Stimulated activated naive CD8-positive, alpha-beta T cell treated with anti-CD3 and anti-CD28 coated beads, Interleukin-15, amount 100 ng/mL, for 72 hours (primary cell): ENCODE measurements at regions not wholly inside any gene's neighbourhood (a gene's known extent, or its start where the extent isn't known, plus 50 kb on each side); places are given as distances from the start of the nearest gene placed in this dataset.

ENCODE experiments used
- ATAC-seq: fragments of 150-1000 bp; cut with Tn5 transposase; 2 replicates; pipeline ENCODE4 v1.10.0; 2021; ENCODE audit warnings: mild to moderate bottlenecking, moderate library complexity
- DNase-seq, 2 donors: peaks; one replicate each; pipeline ENCODE4 v3.0.0; 2021 to 2022
- H3K27ac Mint-ChIP-seq, 2 donors: one replicate each; pipeline ENCODE4 v1.8.0; 2022; ENCODE audit warnings: mild to moderate bottlenecking in 2 of 2, mixed read lengths in 2 of 2, moderate library complexity in 2 of 2
- H3K27me3 Mint-ChIP-seq: one replicate; pipeline ENCODE4 v1.8.0; 2022; ENCODE audit warnings: mixed read lengths
- H3K4me1 Mint-ChIP-seq: one replicate; pipeline ENCODE4 v1.8.0; 2022; ENCODE audit warnings: mild to moderate bottlenecking, mixed read lengths
- H3K4me3 Mint-ChIP-seq, 2 donors: one replicate each; pipeline ENCODE4 v1.8.0; 2022; ENCODE audit warnings: mild to moderate bottlenecking in 2 of 2, mixed read lengths in 2 of 2, moderate library complexity in 1 of 2
- H3K9me3 Mint-ChIP-seq, 2 donors: one replicate each; pipeline ENCODE4 v1.8.0; 2022; ENCODE audit warnings: mixed read lengths in 2 of 2

DNA sequence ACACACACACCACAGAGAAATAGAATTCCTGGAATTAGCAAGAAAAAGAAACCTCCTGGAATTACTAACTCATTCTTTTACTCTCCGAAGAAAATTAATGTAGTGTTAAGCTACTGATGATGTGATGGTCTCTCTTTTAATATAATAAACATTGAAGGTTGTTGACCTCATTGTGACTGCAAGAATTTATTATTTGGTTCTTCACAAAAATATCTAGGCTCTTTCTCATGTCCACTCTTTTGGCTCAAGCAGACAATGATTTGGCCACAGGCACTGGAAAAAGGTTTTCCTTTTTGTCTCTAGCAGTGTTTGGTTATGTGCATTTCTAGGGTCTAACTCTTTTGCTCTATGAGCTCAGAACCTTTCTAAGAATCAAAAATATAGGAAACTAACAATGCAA, 811.9 kb downstream of the TENT5A start:
- ATAC-seq (no peak), DNase-seq (no peak)
- Mint-ChIP-seq H3K4me3 (no peak overlapping the region), H3K27me3 (no peaks in the 10 kb centered on the region), H3K27ac (no peak overlapping the region), H3K9me3 (peaks cover 0 to 16% of the 10 kb centered on the region in 2 donors), H3K4me1 (no peaks in the 10 kb centered on the region)

DNA sequence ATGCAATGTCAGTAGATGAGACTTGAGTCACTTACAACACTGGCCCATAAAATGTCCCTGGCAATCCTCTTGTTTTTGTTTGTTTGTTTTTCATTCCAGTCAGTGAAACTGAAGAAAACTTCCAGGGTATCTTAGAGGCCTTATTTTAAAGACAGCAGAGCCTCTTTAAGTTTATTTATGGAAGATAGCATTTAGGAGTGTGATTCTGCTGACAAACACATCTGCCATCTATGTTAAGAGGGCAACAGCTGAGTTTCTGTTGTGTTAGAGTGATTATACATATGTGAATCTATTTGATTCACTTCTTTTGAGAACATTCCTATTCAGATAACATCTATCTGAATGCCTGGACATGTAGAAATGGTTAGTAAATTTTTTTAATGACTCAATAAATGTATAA, 812.6 kb downstream of the TENT5A start:
- Mint-ChIP-seq H3K27ac (no peak overlapping the region), H3K9me3 (peaks cover 0 to 16% of the 10 kb centered on the region in 2 donors), H3K27me3 (no peaks in the 10 kb centered on the region), H3K4me3 (no peak overlapping the region), H3K4me1 (no peaks in the 10 kb centered on the region)
- DNase-seq (no peak), ATAC-seq (no peak)

DNA sequence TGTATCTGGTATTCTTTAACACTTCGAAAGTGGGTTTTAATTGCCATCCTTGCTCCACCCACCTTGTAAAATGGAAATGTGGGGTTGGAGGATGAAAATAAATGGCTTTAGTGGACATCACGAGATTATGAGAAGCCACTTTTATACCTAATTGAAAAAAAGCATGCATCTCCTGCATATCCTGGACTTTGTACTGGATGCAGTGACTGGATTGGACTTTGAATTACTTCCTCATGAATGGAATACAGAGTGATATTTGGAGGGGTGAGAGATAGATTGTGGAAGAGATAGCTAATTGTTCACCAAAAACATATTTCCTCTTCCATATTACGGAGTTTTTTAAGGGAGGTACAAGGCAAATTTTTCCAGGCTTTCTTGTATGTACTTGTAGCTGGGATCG, 813.0 kb downstream of the TENT5A start:
- Mint-ChIP-seq H3K4me1 (no peaks in the 10 kb centered on the region), H3K27me3 (no peaks in the 10 kb centered on the region), H3K27ac (no peak overlapping the region), H3K9me3 (peaks cover 0 to 20% of the 10 kb centered on the region in 2 donors), H3K4me3 (no peak overlapping the region)
- ATAC-seq = no peak
- no peak for DNase-seq

DNA sequence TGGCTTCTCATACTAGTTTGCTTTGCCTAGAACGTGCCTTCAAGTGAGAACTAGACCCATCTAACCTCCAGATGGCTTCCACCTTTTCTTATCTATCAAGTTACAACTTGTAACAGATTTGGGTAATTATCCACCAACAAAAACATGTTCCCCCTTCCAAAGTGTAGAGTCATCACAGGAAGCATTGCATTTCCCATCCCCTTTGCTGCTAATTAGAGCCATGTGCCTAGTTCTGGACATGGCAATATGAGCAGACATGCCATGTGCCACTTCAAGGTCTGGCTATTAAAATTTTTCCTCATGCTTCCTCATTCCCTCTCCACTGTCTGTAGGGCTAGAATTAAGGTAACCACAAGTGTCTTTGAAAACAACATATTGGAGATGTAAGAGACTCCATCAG, 814.4 kb downstream of the TENT5A start:
- ATAC-seq = no peak
- DNase-seq = no peak
- Mint-ChIP-seq H3K9me3 (peaks cover 0 to 29% of the 10 kb centered on the region in 2 donors), H3K4me3 (no peak overlapping the region), H3K27me3 (no peaks in the 10 kb centered on the region), H3K4me1 (no peaks in the 10 kb centered on the region), H3K27ac (no peak overlapping the region)

DNA sequence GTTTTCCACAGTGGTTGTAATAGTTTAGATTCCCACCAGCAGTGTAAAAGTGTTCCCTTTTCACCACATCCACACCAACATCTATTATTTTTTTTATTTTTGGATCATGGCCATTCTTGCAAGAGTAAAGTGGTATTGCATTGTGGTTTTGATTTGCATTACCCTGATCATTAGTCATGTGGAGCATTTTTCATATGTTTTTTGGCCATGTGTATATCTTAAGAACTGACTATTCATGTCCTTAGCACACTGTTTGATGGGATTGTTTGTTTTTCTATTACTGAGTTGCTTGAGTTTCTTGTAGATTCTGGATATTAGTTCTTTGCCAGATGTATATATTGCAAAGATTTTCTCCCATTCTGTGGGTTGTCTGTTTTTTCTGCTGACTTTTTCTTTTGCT, 820.1 kb downstream of the TENT5A start:
- DNase-seq (no peak), ATAC-seq (no peak)
- no peak overlapping the region for H3K27ac Mint-ChIP-seq
- H3K27me3 Mint-ChIP-seq = no peaks in the 10 kb centered on the region
- H3K4me3 Mint-ChIP-seq = no peak overlapping the region
- peaks cover 0 to 25% of the 10 kb centered on the region in 2 donors for H3K9me3 Mint-ChIP-seq
- H3K4me1 Mint-ChIP-seq = no peaks in the 10 kb centered on the region

DNA sequence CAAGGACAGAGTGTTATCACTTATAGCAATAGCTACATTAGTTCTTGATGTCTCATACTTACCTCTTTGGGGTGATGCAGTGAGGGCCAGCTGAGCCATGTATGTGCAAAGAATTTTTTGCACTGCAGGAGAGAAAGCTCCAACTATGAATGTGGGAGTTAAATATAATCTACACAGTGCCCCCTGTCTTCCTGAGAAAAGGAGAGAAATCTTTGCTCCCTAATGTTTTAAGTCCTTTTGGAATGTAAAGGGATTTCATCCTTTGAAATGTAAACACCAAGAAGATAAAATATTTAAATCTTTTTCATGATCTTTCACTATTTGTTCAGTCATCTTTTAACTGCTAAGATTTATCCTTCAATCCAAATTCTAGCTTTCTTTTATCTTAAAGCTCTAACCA, 822.1 kb downstream of the TENT5A start:
- Mint-ChIP-seq H3K27me3 (no peaks in the 10 kb centered on the region), H3K4me3 (no peak overlapping the region), H3K27ac (no peak overlapping the region), H3K4me1 (no peaks in the 10 kb centered on the region), H3K9me3 (peaks cover 8 to 31% of the 10 kb centered on the region in 2 donors)
- ATAC-seq (no peak), DNase-seq (no peak)

DNA sequence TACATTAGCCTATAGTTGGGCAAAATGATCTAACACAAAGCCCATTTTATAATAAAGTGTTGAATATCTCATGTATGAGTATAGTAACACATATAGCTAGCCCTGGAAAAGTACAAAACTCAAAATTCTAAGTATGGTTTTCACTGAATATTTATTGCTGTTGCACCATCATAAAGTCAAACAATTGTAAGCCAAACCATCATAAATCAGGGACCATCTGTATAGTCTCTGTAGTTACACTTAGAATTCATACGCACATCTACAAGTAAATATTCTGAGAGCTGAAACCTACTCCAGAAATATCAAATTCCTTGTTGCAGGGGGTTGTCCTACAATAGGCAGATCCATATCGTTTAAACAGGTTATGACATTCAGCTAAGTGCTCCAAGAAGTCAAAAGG, 817.3 kb downstream of the BCKDHB start:
- DNase-seq (no peak), ATAC-seq (no peak)
- Mint-ChIP-seq H3K27me3 (no peaks in the 10 kb centered on the region), H3K4me3 (no peak overlapping the region), H3K4me1 (no peaks in the 10 kb centered on the region), H3K9me3 (peaks cover 8 to 12% of the 10 kb centered on the region in 2 donors), H3K27ac (no peak overlapping the region)

DNA sequence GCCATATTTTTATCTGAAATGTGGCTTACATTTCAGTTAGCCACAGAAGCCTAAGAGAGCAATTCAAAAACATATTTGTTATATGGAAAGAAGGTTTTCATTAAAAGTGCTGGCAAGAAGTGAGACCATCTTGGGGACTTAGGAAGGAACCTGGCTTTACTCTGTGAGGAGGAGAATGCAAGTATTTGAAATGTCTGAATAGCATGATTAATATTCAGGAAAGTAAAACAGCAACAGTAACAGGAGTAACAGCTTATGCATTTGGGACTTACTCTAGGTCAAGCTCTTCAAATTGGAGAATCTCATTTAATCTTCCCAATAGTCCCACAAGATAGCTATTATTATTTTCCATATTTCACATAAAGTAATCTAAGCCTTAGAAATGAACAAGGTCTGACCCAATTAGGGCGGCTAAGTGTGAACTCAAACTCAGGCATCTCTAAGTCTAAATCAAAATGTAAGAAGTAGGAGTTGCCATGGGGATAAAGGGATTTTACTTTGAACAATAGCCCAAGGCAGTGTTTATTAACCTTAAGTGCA, 816.5 kb downstream of the BCKDHB start:
- H3K27me3 Mint-ChIP-seq = no peaks in the 10 kb centered on the region
- ATAC-seq (no peak), DNase-seq (no peak)
- H3K27ac Mint-ChIP-seq = no peak overlapping the region
- no peak overlapping the region for H3K4me3 Mint-ChIP-seq
- H3K4me1 Mint-ChIP-seq = no peaks in the 10 kb centered on the region
- H3K9me3 Mint-ChIP-seq = peaks cover 8 to 12% of the 10 kb centered on the region in 2 donors

DNA sequence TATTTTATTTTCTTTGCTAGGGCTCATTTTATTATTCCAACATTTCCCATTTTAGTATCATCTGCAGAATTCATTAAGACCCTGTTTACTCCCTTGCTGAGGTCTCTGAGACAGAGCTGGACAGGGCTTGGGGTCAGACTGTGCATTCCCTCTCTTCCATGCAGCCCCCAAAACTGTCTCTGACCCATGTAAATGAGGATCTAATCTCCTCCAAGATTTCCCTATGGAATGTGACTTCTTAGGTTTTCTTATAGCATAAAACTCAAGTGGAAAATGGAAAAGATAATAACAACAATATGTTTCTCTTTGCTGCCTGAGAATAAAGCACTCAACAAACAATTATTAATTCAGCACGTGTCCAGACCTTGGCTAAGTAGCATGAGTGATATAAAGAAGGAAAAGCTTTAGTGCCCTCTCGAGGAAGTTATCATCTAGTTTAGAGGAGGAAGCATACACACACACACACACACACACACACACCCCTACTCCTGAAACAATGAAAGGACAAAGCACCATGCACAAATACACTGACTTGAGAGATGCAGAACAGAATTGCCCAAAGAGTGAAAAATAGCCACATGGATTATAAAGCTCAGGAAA, 815.5 kb downstream of the BCKDHB start:
- no peak for DNase-seq
- Mint-ChIP-seq H3K27me3 (no peaks in the 10 kb centered on the region), H3K9me3 (peaks cover 6 to 9% of the 10 kb centered on the region in 2 donors), H3K27ac (no peak overlapping the region), H3K4me3 (no peak overlapping the region), H3K4me1 (no peaks in the 10 kb centered on the region)
- no peak for ATAC-seq

DNA sequence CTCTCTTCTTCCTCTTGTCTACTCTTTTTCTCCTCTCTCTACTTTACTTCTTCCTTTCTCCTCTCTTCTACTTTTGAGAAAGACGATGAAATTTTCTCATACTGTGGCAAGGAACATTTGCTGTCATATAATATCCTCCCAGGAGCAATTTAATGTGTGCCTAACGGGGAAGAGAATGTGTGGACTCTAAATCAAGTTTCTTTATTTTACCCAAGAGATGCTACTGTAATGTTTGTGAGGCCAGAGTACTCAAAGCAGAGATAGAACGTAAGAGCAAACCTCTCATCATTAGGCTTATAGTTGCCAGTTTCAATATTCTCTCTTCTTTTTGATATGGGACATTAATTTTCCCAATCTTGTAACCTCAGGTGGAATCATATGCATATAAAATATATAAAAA, 801.4 kb downstream of the BCKDHB start:
- peaks cover 0 to 3% of the 10 kb centered on the region in 2 donors for H3K9me3 Mint-ChIP-seq
- H3K4me1 Mint-ChIP-seq = no peaks in the 10 kb centered on the region
- H3K27ac Mint-ChIP-seq = no peak overlapping the region
- no peak for DNase-seq
- no peak for ATAC-seq
- no peaks in the 10 kb centered on the region for H3K27me3 Mint-ChIP-seq
- H3K4me3 Mint-ChIP-seq = no peak overlapping the region

DNA sequence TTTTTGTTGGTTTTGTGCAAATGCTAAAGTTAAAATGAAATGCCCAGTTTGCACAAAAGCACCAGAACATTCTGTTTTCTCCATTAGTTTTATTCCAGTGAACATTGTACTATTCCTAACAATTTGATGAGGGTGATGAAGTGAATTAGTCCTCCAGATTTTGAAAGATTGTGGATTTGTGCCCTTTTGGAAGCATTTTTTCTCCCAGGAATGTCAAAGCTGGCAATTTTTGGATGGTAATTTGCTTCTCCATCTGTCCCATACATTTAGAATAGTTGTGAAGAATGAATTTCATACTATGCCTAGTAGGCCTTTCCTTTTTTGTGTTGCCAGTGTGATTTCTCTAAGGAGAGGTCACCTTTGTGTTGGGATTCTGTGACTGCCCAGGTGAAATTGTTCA, 797.2 kb downstream of the BCKDHB start:
- no peak for DNase-seq
- Mint-ChIP-seq H3K4me3 (no peak overlapping the region), H3K27me3 (no peaks in the 10 kb centered on the region), H3K9me3 (peaks cover 9 to 10% of the 10 kb centered on the region in 2 donors), H3K27ac (no peak overlapping the region), H3K4me1 (no peaks in the 10 kb centered on the region)
- ATAC-seq = no peak

DNA sequence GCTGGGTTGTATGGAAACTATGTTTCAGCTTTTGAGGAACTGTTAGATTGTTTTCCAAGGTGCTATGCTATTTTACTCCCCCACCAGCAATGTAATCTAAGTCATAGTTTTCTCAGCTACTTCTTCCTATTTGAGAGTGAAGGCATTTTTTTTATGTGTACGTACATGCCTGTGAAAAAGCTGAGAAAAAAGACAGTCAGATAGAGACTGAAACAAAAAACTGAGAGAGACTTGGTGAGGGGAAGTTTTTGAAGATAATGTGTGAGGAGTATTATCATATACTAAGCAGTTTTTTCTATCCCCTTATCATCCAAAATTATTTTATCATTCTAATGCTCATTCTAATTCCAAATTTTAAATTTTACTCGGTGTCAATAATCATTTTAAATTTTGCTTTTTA, 780.0 kb downstream of the BCKDHB start:
- H3K27me3 Mint-ChIP-seq = no peaks in the 10 kb centered on the region

DNA sequence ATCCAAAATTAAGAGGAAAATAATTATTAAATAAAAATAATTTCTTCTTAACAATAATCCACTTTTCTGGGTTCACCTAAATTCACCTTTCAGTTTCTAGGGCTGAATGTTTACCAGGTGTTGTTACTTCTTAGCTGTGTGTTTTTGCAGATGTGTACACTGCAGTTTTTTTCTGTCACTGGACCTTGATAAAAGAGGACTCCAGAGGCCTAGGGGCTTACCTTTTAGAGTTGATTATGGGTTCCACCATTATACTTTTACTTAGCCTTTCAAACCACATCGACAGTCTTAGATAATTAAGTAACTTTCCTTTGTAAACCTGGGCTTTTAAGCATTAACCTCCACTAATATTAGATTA, 766.5 kb downstream of the BCKDHB start:
- DNase-seq (no peak), ATAC-seq (no peak)
- Mint-ChIP-seq H3K4me3 (no peak overlapping the region), H3K4me1 (no peaks in the 10 kb centered on the region), H3K27ac (no peak overlapping the region), H3K27me3 (no peaks in the 10 kb centered on the region), H3K9me3 (peaks cover 9 to 20% of the 10 kb centered on the region in 2 donors)

More for the DNA sequence above, 780.0 kb downstream of the BCKDHB start:
- H3K4me3 Mint-ChIP-seq = no peak overlapping the region
- H3K4me1 Mint-ChIP-seq = no peaks in the 10 kb centered on the region
- H3K9me3 Mint-ChIP-seq = peaks cover 0 to 4% of the 10 kb centered on the region in 2 donors
- DNase-seq (no peak), ATAC-seq (no peak)
- no peak overlapping the region for H3K27ac Mint-ChIP-seq

DNA sequence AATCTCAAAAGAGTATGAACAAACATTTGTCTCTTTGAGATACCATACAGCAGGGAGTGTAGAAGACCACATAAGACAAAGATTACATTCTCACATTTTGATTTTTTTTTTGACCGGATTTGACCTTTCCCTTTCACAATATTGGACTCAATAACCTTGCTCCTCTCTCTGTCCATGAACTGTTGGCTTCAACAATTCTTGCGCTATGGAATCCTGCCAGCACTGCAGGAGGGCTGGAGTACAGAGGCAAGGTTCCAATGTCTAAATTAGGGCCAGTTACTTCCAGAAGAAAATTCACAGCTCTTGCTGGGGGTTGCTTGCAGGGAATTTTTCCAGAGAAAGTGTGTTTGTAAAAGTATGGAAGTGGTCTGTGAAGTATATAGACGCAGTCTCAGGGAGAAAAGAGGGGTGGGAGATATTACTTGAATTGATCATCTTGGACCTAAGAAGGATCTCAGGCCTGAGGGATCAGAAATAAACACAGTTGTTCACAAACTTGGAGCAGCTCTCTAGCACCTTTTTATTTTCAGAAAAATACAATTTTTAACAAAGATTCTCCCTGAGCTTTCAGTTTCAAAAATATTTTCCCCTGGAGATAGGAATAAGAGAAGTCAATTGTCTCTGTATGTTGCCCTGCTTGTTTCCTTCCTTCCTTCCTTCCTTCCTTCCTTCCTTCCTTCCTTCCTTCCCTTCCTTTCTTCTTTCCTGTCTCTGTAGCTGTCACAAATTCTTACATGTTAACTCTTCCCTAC, 765.9 kb downstream of the BCKDHB start:
- Mint-ChIP-seq H3K4me3 (no peak overlapping the region), H3K27me3 (no peaks in the 10 kb centered on the region), H3K27ac (no peak overlapping the region), H3K4me1 (no peaks in the 10 kb centered on the region), H3K9me3 (peaks cover 9 to 19% of the 10 kb centered on the region in 2 donors)
- ATAC-seq = no peak
- no peak for DNase-seq

DNA sequence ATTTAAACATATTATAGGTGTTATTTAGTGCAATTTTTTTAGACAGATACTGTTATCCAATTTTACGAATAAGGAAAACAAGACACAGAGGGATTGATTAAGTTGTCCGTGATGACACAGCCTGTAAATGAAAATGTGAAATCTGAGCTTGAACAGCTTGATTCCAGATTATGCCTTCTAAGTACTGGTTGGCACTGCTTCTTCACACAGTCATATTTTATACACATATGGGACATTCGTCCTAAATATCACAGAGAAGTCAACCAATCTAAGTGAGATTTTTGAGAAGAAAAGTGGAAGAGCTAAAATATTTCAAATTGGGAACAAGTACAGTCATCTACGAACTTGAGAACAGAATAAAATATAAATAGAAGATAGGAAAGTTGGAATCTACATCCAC, 756.3 kb downstream of the BCKDHB start:
- no peaks in the 10 kb centered on the region for H3K4me1 Mint-ChIP-seq
- H3K4me3 Mint-ChIP-seq = no peak overlapping the region
- H3K27me3 Mint-ChIP-seq = no peaks in the 10 kb centered on the region
- H3K9me3 Mint-ChIP-seq = peaks cover 0 to 5% of the 10 kb centered on the region in 2 donors
- no peak overlapping the region for H3K27ac Mint-ChIP-seq
- DNase-seq (no peak), ATAC-seq (no peak)

DNA sequence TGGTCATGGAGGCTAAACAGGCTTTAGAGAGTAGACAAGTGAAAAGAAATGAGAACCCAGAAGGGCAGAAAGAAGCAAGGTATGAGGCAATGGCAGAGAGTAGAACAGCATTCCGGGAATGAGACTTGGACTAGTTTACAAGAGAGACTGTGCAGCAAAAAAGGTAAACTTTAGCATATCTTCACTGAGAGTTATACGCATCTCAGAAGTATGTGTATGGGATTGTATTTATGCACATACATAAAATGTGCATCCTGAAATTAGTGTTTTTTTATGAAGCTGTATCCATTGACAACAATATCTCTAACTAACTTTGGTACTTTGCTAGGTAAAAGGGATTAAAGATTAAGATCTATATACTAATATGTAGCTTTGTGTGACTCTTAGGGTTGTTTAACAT, 753.6 kb downstream of the BCKDHB start:
- ATAC-seq = no peak
- Mint-ChIP-seq H3K27me3 (no peaks in the 10 kb centered on the region), H3K4me1 (no peaks in the 10 kb centered on the region), H3K9me3 (peaks cover 0 to 3% of the 10 kb centered on the region in 2 donors), H3K27ac (no peak overlapping the region), H3K4me3 (no peak overlapping the region)
- no peak for DNase-seq
